NCI-H2107 (cell line): ENCODE measurements at regions not wholly inside any gene's neighbourhood (a gene's known extent, or its start where the extent isn't known, plus 50 kb on each side); places are given as distances from the start of the nearest gene placed in this dataset.
"Not testable (repeated sequence)": the region's sequence is repeated elsewhere in the genome, so short reads cannot be mapped to it uniquely, and the experiment has no call there.

Experiments used
- DNase-seq: peaks from one replicate; lab custom pipeline; 2025; lab: John Stamatoyannopoulos, UW

DNA sequence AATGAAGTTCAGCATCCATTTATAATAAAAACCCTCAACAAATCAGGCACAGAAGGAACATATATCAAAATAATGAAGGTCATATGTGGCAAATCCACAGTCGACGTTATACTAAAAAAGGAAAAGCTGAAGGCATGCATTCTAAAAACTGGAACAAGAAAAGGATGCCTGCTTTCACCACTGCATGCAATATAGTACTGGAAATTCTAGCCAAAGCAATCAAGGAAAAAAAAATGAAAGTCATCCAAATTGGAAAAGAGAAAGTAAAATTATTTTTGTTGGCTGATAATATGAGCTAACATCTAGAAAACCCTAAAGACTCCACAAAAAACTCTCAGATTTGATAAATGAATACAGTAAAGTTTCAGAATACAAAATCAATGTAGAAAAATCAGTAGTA, 1123.2 kb downstream of the TBL1XR1 start:
- DNase-seq, result no peak

DNA sequence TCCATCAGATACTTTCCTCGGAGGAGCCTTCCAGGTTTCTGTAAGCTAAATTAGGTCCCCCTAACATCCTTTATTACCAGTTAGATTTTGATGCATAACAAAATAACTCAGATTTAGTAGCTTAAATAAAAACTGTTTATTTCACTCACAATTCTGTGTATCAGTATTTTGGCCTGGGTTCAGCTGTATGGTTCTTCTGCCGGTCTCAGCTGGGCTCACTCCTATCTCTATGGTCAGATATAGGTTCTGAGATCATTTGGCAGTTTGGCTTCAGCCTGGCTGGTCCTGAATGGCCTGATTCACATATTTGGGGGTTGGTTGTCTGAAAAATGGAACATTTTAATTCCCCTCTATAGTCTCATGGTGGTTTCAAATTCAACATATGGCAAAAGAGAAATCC, 1125.3 kb downstream of the TBL1XR1 start:
- DNase-seq, result no peak

DNA sequence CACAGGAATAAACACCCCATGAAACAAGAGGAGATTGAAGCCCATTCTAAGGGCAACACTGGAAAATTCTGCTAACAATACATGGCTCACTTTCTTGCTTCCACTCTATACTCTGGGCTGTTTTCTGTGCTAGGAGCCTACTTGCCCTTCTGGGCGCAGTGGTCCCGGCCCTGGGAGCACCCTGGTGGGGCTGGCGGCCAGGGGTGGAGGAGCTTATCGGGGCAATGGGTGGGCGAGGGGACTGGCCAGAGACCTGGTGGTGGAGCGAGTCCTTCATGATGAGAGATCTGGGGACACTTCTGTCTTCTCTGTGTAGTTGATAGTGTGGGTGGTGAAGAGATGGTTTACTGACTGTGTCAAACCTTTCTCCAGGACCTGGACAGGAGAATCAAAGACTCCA, 1128.5 kb downstream of the TBL1XR1 start:
- no peak for DNase-seq

DNA sequence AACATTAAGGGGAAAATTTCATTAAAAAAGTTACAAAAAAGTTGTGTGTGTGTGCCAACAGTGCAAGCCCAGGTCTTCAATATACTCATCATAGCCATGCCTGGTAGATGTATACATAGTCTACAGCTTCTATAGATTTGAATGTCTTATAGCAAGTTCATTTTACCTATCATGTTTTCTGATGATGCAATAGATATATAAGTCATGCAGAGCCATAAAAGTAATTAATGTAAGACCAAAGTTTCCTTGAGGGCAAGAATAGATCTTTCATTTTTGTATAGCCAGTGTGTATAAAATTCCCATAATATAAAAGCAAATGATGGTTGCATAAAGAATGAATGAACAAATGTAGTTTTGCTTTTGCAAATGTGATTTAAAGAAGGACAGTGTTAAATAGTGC, 1138.4 kb downstream of the TBL1XR1 start:
- no peak for DNase-seq

DNA sequence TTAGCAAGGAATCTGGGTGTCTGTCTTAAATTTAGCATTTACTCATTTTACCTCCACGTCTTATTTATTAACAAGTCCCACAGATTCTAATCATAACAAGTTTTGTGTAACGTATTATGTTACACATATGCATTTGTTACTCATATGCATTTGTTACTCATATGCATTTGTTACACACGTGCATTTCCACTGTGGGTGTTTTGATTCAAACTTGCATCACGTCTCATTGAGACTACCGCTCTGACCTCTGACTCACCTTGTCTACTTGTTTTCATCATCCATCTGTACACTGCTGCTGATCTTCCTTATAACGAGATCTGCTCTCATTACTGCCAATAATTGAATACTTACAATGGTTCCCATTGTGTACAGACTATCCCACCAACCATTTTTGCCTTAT, 1141.4 kb downstream of the TBL1XR1 start:
- DNase-seq, result no peak

DNA sequence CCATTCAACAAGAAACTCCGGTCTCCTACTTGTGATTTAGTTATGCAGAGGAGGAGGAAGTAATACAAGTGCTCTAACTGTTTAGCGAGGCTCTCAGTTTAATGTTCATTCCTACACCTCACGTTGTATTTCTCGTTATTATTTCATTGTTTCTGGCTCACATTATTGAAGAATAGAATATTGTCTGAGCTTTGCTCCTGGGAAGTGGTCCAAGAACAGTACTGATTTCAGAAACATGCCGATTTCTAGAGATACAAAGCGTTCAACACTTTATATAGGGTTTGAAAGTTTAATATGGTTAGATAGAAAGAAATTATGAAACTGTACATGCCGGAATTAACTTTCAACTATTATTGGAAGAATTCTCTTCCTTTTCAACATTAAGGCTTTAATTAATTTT, 1145.5 kb downstream of the TBL1XR1 start:
- DNase-seq, result no peak

DNA sequence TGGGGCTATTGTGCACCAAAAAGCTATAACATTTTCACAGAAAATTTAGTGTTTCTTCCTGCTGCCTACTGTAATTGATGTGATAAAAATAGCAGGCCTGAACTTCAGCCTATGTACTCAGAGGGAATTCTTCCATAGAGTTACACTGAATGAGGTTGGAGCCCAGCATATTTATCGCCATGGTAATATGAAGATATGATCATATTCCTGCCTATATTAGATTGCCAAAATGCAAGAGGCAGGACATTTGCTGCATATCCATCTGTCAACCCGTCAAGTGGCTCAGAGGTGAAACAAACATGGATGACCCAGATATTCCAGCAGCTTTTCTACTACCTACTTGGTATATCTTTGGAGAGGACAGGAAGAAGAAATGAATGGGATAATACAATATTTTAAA, 1150.6 kb downstream of the TBL1XR1 start:
- DNase-seq, result no peak

DNA sequence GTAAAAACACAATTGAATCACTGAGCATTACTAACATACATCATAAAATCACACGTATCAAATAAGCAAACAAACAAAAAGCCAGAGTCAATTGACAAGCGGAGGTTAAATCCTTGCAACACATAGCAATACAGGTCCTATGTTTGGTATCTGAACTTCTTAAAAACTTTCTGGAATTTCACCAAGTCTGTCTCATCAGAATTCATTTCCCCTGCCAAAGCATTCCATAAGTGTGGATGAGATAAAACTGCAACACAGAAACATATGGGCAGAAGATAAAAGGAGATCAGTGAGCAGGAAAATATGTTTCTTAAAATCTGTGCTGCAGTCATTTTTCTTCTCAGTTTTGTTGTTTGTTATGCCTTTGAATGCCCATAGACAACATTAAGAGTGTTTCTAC, 1155.5 kb downstream of the TBL1XR1 start:
- no peak for DNase-seq

DNA sequence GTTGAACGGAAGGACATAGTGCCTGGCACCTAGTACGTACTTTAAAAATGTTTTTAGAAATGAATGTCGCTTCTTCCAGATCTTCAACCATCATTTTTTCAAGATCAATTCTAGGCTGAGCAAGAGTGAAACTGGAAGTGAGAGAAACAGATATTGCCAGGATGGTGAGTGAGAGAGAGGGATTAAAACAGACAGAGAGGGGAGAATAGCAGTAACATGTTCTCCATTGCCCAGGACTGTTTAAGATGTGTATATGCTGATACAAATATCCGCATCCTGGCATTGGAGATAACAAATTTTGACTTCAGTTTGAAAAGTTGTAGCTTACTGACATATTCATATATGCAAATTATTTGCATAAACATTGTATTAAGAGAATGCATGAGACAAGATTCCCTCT, 1156.1 kb downstream of the TBL1XR1 start:
- no peak for DNase-seq

DNA sequence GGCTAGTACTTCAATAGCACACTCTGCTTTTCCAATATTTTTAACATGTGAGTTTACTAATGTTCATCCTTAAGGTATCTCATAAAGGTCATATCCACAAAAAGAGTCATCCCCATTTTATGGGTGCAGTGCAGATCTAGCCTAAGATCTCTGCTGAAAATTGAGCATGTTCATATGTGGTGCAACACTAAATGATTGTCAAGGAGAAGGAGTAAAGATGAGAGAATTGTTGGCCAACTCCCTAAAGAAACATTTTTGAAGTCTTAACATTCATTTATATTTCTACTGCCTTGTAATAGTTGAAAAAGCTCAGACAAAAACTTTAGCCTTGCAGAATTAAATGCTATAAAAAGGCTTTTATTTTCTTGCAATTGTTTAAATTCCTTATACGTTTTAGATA, 1159.6 kb downstream of the TBL1XR1 start:
- no peak for DNase-seq

DNA sequence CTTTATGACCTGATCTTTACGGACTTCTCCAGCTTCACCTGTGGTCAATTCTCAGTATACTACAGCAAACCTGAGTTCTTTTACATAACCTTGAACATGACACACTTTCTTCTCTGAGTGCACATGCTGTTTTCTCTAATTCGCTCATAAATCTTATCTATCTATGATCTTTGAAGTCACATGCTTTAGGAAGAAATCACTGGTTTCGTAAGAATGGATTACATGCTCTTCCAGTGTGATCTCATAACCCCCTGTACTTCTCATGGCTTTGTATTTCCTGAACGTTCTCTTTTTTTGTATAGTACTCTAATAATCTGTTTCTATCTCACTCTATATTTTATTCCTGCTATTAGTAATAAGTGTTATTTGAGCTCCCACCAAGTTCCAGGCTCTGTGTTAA, 1165.2 kb downstream of the TBL1XR1 start:
- DNase-seq, result no peak

DNA sequence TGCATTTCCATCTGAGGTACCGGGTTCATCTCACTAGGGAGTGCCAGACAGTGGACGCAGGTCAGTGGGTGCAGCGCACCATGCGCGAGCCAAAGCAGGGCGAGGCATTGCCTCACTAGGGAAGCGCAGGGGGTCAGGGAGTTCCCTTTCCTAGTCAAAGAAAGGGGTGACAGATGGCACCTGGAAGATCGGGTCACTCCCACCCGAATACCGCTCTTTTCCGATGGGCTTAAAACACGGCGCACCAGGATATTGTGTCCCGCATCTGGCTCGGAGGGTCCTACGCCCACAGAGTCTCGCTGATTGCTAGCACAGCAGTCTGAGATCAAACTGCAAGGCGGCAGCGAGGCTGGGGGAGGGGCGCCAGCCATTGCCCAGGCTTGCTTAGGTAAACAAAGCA, 1157.1 kb downstream of the NAALADL2 start:
- DNase-seq, result not testable (repeated sequence)

DNA sequence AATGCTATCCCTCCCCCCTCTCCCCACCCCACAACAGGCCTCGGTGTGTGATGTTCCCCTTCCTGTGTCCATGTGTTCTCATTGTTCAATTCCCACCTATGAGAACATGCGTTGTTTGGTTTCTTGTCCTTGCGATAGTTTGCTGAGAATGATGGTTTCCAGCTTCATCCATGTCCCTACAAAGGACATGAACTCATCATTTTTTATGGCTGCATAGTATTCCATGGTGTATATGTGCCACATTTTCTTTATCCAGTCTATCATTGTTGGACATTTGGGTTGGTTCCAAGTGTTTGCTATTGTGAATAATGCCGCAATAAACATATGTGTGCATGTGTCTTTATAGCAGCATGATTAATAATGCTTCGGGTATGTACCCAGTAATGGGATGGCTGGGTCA, 1156.1 kb downstream of the NAALADL2 start:
- not testable (repeated sequence) for DNase-seq

DNA sequence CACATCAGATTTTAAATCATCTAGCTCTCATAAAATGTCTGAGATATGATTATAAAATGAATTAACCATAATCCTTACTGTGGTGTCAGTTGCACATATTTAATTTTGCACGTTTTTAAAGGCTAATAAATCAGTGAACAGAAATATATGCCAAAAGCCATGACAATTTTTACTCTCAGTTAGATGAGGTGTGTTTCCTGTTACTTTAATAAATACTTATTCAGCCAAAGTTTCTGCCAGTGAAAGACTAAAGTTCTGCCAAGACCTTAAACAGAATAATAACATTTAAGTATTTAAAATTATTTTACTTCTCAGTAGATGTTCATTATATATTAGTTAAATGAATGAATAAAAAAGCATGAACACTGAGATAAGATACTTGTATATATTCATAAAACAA, 1150.1 kb downstream of the NAALADL2 start:
- no peak for DNase-seq

DNA sequence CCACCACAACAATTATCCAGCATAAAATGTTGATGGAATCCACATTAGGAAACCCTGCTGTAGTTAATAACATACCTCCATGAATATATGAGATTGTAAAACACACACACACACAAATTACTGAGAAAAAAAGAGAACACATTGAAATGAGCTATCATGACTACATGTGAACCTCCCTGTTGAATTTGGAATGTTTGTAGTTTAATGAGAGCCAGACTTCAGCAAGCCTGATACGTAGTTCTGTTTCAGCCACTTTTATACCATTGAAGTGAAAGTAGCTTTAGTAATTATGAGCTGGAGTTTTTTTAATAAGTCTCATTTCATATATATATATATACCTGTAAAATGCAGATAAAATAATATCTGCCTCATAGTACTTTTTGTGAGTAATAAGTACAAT, 1146.4 kb downstream of the NAALADL2 start:
- no peak for DNase-seq

DNA sequence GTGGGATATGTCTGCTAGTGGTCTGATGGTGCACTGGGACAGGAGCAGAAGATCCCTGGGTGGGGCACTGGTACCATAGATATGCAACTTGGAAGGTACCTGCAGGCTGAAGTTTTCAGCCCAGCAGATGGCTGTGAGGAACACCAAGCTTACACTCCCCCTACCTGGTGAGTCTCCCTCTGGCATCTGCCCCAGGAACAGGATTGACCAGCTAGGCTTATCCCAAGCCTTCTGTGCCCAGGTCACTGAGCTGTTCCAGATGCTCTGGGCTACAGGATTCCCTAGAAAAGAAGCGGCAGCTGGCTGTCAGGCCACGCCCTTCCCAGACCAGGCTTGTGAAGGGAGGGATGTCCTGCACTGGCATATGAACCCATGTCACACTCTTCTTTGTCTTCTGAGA, 1130.0 kb downstream of the NAALADL2 start:
- no peak for DNase-seq

DNA sequence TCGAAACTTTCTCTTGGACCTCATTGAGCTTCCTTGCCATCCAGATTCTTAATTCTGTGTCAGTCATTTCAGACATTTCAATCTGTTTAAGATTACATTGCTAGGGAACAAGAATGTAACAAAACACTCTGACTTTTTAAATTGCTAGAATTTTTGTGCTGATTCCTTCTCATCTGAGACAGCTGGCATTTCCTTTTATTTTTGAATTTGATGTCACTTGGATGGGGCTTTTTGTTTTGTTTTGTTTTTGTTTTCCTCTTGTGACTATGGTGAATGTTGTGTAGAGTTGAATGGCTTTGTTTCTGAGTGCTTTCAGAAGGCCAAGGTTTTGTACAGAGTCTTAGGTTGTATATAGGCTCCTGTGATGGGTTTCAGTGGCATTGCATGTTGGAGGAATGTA, 1129.3 kb downstream of the NAALADL2 start:
- DNase-seq, result no peak

DNA sequence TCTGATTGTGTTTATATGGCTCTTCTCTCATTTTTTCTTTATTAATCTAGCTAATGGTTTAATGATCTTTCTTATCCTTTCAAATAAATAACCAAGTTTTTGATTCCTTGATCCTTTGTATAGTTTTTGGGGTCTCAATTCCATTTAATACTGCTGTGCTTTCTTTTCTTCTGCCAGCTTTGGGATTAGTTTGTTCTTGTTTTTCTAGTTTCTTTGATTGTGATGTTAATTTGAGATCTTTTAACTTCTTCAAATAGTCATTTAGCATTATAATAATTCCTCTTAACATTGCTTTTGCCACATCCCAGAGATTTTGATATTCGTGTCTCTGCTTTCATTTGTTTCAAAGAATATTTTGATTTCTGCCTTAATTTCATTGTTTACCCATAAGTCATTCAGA, 1126.6 kb downstream of the NAALADL2 start:
- DNase-seq, result no peak

DNA sequence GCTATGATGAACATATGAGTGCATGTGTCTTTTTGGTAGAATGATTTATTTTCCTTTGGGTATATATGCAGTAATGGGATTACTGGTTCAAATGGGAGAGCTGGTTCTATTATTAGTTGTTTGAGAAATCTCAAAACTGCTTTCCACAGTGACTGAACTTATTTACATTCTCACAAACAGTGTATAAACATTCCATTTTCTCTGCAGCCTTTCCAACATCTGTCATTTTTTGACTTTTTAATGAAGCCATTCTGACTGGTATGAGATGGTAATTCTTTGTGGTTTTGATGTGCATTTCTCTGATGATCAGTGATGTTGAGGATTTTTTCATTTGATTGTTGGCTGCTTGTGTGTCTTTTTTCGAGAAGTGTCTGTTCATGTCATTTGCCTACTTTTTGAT, 1124.2 kb downstream of the NAALADL2 start:
- DNase-seq, result no peak

DNA sequence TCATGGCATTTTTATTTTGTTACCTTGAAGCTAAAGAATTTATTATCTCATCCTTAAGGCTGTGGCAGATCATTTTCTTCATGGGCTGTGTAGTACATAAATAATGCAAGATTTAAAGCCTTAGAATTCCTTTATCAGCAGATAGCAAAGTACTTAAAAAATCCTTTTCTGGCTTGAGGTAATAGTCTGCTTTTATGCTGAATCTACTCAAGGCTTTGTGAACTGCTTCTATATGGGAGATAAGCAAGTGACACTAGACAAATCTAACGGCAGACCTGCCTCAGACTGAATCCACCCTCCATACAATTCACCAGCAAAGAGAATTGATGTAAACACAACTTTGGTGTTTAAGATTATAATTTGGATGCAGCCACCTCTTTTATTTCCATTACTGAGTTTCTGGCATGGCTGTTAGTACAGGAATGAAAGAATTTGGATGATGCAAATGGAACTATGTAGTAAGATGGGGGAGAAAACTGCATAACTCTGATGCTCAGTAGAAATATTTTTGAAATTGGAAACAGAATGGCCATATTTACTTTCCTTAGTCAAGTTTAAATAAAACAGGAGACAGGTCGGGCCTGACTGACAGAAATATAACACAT, 1121.5 kb downstream of the NAALADL2 start:
- DNase-seq, result no peak

DNA sequence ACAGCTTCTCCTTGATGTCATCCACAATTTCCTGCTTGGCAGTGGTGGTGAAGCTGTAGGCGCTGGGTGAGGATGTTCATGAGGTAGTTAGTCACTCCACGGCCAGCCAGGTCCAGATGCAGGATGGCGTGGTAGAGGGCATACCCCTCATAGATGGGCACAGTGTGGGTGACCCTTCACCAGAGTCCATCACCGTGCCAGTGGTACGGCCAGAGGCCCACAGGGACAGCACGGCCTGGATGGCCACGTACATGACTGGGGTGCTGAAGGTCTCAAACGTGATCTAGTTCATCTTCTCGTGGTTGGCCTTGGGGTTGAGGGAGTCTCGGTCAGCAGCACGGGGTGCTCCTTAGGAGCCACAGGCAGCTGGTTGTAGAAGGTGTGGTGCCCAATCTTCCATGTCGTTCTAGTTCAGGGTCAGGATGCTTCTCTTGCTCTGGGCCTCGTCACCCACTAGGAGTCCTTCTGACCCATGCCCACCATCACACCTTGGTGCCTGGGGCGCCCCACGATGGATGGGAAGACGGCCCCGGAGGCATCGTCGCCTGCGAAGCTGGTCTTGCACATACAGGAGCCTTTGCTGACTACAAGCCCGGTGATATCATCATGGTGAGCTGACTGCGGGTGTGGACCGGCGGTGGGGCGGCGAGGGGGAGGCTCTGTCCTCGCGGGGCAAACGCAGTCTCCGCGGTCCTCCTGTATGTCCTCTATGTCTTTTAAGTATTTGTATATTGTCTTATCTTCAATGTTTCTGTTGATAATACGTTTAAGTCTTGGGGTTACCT, 1119.0 kb downstream of the NAALADL2 start:
- no peak for DNase-seq

DNA sequence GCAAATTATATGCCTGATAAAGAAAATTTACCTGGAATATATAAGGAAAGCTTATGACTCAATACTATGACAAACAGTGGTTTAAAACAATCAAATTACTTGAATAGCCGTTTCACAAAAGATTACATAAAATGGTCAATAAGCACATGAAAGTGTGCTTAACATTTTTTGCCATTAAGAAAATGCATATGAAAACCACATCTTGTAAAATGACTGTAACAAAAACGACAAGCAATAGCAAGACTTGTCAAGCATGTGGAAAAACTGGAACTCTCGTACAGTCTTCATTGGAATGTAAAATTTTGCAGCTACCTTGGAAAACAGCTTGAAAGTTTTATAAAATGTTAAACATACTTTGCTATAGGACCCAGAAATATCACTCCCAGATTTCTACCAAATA, 1110.3 kb downstream of the NAALADL2 start:
- no peak for DNase-seq

DNA sequence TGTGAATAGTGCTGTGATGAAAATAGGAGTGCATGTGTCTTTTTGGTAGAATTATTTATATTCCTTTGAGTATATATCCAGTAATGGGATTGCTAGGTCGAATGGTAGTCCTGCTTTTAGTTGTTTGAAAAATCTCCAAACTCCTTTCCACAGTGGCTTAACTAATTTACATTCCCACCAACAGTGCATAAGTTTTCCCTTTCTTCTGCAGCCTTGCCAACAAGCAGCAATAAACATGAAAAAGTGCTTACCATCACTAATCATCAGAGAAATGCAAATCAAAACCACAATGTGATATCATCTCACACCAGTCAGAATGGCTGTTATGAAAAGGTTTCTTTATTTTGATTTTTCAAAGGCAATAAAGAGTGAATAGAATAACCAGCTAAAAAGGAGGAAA, 1105.9 kb downstream of the NAALADL2 start:
- no peak for DNase-seq

DNA sequence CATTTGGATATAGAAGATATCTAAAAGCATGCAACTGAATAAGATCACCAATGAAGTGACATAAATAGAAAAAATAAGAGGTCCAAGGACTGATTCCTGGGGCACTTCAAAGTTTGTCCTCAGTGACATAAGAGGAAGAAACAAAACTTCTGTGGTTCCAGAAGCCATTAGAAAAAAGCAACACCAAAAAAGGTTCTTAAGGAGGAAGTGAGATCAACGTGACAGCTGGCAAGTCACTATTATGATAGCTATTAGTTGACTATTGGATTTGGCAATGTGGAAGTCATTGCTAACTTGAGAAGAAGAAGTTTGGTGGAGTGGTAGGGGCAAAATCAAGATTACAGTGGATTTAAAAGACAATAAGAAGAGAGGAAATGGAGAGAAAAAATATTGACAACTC, 1098.3 kb downstream of the NAALADL2 start:
- no peak for DNase-seq
